ENCODE measurements at regions not wholly inside any gene's neighbourhood (a gene's known extent, or its start where the extent isn't known, plus 50 kb on each side); places are given as distances from the start of the nearest gene placed in this dataset.

DNA sequence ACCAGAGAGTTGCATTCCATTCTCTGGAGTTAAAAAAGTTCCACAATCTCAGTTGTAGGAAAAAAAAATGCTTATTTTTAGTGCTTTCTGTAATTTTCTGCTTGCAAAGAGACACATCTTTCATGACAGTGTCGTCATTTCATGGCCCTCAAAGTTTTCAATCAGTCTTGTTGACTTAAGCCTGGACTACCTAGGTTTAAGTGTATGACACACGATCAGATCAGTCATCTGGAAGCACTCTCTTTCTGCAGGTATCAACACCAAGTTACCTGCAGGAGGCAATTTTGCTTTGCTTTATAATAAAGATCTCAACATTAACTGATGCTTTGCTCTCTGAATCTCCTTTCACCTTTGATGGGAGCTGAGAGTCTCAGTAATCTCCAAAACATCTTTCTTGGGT, 251.6 kb downstream of the BCAT1 start:
- no peak for TF ChIP-seq CREB1 (CRISPR knock-in tag; IDR thresholded peaks at IDR 0.05)
- TF ChIP-seq SP1 (CRISPR knock-in tag; conservative IDR thresholded peaks at IDR 0.05), result no peak
- no peak for TF ChIP-seq SMAD3 (CRISPR knock-in tag; IDR thresholded peaks at IDR 0.05; ENCODE audit: borderline replicate concordance)
- TF ChIP-seq, protein P1, sequence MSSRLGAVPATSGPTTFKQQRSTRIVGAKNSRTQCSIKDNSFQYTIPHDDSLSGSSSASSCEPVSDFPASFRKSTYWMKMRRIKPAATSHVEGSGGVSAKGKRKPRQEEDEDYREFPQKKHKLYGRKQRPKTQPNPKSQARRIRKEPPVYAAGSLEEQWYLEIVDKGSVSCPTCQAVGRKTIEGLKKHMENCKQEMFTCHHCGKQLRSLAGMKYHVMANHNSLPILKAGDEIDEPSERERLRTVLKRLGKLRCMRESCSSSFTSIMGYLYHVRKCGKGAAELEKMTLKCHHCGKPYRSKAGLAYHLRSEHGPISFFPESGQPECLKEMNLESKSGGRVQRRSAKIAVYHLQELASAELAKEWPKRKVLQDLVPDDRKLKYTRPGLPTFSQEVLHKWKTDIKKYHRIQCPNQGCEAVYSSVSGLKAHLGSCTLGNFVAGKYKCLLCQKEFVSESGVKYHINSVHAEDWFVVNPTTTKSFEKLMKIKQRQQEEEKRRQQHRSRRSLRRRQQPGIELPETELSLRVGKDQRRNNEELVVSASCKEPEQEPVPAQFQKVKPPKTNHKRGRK (CRISPR knock-in tag; IDR thresholded peaks at IDR 0.05; ENCODE audit: borderline replicate concordance), result no peak
- TF ChIP-seq, protein P2, sequence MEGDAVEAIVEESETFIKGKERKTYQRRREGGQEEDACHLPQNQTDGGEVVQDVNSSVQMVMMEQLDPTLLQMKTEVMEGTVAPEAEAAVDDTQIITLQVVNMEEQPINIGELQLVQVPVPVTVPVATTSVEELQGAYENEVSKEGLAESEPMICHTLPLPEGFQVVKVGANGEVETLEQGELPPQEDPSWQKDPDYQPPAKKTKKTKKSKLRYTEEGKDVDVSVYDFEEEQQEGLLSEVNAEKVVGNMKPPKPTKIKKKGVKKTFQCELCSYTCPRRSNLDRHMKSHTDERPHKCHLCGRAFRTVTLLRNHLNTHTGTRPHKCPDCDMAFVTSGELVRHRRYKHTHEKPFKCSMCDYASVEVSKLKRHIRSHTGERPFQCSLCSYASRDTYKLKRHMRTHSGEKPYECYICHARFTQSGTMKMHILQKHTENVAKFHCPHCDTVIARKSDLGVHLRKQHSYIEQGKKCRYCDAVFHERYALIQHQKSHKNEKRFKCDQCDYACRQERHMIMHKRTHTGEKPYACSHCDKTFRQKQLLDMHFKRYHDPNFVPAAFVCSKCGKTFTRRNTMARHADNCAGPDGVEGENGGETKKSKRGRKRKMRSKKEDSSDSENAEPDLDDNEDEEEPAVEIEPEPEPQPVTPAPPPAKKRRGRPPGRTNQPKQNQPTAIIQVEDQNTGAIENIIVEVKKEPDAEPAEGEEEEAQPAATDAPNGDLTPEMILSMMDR (IDR thresholded peaks at IDR 0.05), result no peak
- TF ChIP-seq SOX15 (CRISPR knock-in tag; IDR thresholded peaks at IDR 0.05), result no peak
- TF ChIP-seq RELA (CRISPR knock-in tag; IDR thresholded peaks at IDR 0.05; ENCODE audit: borderline replicate concordance), result no peak
- TF ChIP-seq NR2C2 (CRISPR knock-in tag; IDR thresholded peaks at IDR 0.05), result no peak
- TF ChIP-seq TP53 (CRISPR knock-in tag; IDR thresholded peaks at IDR 0.05), result no peak
- no peak for TF ChIP-seq ATF1 (CRISPR knock-in tag; IDR thresholded peaks at IDR 0.05)
- TF ChIP-seq MXD4 (CRISPR knock-in tag; IDR thresholded peaks at IDR 0.05; ENCODE audit: borderline replicate concordance), result no peak
- TF ChIP-seq, protein P3, sequence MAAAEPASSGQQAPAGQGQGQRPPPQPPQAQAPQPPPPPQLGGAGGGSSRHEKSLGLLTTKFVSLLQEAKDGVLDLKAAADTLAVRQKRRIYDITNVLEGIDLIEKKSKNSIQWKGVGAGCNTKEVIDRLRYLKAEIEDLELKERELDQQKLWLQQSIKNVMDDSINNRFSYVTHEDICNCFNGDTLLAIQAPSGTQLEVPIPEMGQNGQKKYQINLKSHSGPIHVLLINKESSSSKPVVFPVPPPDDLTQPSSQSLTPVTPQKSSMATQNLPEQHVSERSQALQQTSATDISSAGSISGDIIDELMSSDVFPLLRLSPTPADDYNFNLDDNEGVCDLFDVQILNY (CRISPR knock-in tag; IDR thresholded peaks at IDR 0.05), result no peak

Measured in WTC11 (cell line).